GM10248 (cell line): ENCODE measurements at regions not wholly inside any gene's neighbourhood (a gene's known extent, or its start where the extent isn't known, plus 50 kb on each side); places are given as distances from the start of the nearest gene placed in this dataset.

Experiments
- CTCF ChIA-PET: fragments of 300-600 bp; sonication (Branson Sonifier 250); formaldehyde crosslinking; extraction: SDS; loops from one replicate; lab custom pipeline; 2021; ENCODE audit warnings: antibody characterized with exemption; lab: Yijun Ruan, JAX
- POLR2A ChIA-PET: fragments of 350-650 bp; sonication (Branson Sonifier 250); formaldehyde crosslinking; extraction: SDS; loops from one replicate; lab custom pipeline; 2020; ENCODE audit warnings: antibody characterized with exemption; lab: Yijun Ruan, JAX
- DNase-seq: peaks from one replicate; pipeline ENCODE4 v3.0.0; 2012; ENCODE audit errors: extremely low spot score
- CTCF ChIP-seq: IDR thresholded peaks from 2 replicates; pipeline ENCODE4 v1.5.1; 2012; ENCODE audit warnings: mild to moderate bottlenecking, low read depth; ENCODE audit errors: extremely low read depth, missing control alignments, control extremely low read depth

- no peak for DNase-seq
- TF ChIP-seq CTCF = no peak
- CTCF ChIA-PET = no interaction called here
- POLR2A ChIA-PET = no interaction called here
Observed at GRCh38 chr7:153002572-153002971, 243.0 kb downstream of the ACTR3B start.

- CTCF ChIA-PET = no interaction called here
- no peak for DNase-seq
- POLR2A ChIA-PET = no interaction called here
- no peak for TF ChIP-seq CTCF
Observed at GRCh38 chr7:153004341-153004740, 244.8 kb downstream of the ACTR3B start.

- DNase-seq = no peak
- CTCF ChIA-PET = no interaction called here
- TF ChIP-seq CTCF = no peak
- POLR2A ChIA-PET = no interaction called here
Observed at GRCh38 chr7:153005750-153006435, 246.3 kb downstream of the ACTR3B start.

- no peak for TF ChIP-seq CTCF
- DNase-seq = no peak
- POLR2A ChIA-PET = no interaction called here
- CTCF ChIA-PET = no interaction called here
Observed at GRCh38 chr7:153006452-153006851, 246.9 kb downstream of the ACTR3B start.

- POLR2A ChIA-PET = no interaction called here
- no peak for DNase-seq
- CTCF ChIA-PET = no interaction called here
- TF ChIP-seq CTCF = no peak
Observed at GRCh38 chr7:153006911-153007310, 247.4 kb downstream of the ACTR3B start.

GRCh38 chr7:153010416-153010815, 250.9 kb downstream of the ACTR3B start:
- POLR2A ChIA-PET = no interaction called here

More at GRCh38 chr7:153010416-153010815, 250.9 kb downstream of the ACTR3B start:
- DNase-seq = no peak
- no peak for TF ChIP-seq CTCF
- CTCF ChIA-PET = interaction anchor here (1.4 kb wide), 1 partner anchor 50 kb away, joined by 3 read pairs; no protein-coding TSS in a partner anchor
